Neutrophil (primary cell): ENCODE measurements at regions not wholly inside any gene's neighbourhood (a gene's known extent, or its start where the extent isn't known, plus 50 kb on each side); places are given as distances from the start of the nearest gene placed in this dataset.

Experiments
- H3K27ac ChIP-seq: fragments of 200-600 bp; sonication (generic); 2 replicates; pipeline ENCODE4 v1.5.1; 2016; ENCODE audit warnings: mild to moderate bottlenecking, moderate library complexity
- H3K27me3 ChIP-seq: fragments of 200-600 bp; sonication (generic); 2 replicates; pipeline ENCODE4 v1.6.0; 2016; ENCODE audit warnings: mild to moderate bottlenecking
- H3K36me3 ChIP-seq: fragments of 200-600 bp; sonication (generic); 2 replicates; pipeline ENCODE4 v1.5.1; 2017
- H3K4me1 ChIP-seq, 2 experiments: fragments of 200-600 bp in 1 of 2; sonication (generic) in 1 of 2; 1 replicate in 1 of 2; 2 replicates in 1 of 2; pipeline versions ENCODE4 v1.5.1 to v1.6.1; 2013 to 2016; ENCODE audit warnings: low read depth in 1 of 2, low read length in 1 of 2, mild to moderate bottlenecking in 1 of 2, moderate library complexity in 1 of 2; ENCODE audit not compliant: control insufficient read depth in 1 of 2, insufficient read depth in 1 of 2
- H3K4me3 ChIP-seq, 2 experiments: fragments of 200-600 bp in 1 of 2; sonication (generic) in 1 of 2; 1 replicate in 1 of 2; 2 replicates in 1 of 2; pipeline ENCODE4 v1.5.1; 2013 to 2016; ENCODE audit warnings: low read depth in 1 of 2, low read length in 1 of 2, mild to moderate bottlenecking in 1 of 2, moderate library complexity in 1 of 2
- H3K9me3 ChIP-seq: fragments of 200-600 bp; sonication (generic); 2 replicates; pipeline ENCODE4 v1.5.1; 2016
- TF ChIP-seq, protein P1 (sequence below): fragments of 200-600 bp; sonication (generic); IDR thresholded peaks from 2 replicates; pipeline ENCODE4 v1.5.1; 2016; ENCODE audit warnings: antibody characterized with exemption

- no peak overlapping the region for H3K27ac ChIP-seq
- H3K9me3 ChIP-seq: no peaks in the 10 kb centered on the region
- no peaks in the 10 kb centered on the region for H3K27me3 ChIP-seq
- TF ChIP-seq, protein P1, sequence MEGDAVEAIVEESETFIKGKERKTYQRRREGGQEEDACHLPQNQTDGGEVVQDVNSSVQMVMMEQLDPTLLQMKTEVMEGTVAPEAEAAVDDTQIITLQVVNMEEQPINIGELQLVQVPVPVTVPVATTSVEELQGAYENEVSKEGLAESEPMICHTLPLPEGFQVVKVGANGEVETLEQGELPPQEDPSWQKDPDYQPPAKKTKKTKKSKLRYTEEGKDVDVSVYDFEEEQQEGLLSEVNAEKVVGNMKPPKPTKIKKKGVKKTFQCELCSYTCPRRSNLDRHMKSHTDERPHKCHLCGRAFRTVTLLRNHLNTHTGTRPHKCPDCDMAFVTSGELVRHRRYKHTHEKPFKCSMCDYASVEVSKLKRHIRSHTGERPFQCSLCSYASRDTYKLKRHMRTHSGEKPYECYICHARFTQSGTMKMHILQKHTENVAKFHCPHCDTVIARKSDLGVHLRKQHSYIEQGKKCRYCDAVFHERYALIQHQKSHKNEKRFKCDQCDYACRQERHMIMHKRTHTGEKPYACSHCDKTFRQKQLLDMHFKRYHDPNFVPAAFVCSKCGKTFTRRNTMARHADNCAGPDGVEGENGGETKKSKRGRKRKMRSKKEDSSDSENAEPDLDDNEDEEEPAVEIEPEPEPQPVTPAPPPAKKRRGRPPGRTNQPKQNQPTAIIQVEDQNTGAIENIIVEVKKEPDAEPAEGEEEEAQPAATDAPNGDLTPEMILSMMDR: no peak
- no peak overlapping the region for H3K4me3 ChIP-seq
- peaks cover 15% of the 10 kb centered on the region in 2 experiments for H3K4me1 ChIP-seq
- H3K36me3 ChIP-seq: no peaks in the 10 kb centered on the region
Measured at GRCh38 chr6:6920114-6920986, 187.4 kb upstream of the RREB1 start.

DNA sequence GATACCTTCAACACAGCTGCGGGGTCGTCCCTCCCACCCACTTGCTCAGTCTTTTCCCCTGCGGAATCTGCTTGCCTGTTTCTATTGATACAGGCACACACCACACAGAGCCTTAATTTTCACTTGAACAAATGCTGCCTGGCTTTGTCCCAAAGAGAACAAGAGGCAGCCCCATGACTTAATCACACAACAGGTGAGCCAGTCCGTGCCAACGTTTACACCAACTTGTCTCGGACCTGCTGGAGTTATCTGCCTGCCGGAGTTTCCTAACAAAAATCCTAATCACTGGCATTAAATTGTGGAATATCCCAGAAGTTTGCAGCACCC is 186.8 kb upstream of the RREB1 start:
- Histone ChIP-seq H3K4me3 (no peak overlapping the region), H3K9me3 (no peaks in the 10 kb centered on the region)
- TF ChIP-seq, protein P1: no peak

GRCh38 chr6:6922166-6922565 is 185.6 kb upstream of the RREB1 start:
- TF ChIP-seq, protein P1: no peak

More for the DNA sequence above, 186.8 kb upstream of the RREB1 start:
- Histone ChIP-seq H3K4me1 (peaks cover 9% of the 10 kb centered on the region in 2 experiments), H3K36me3 (no peaks in the 10 kb centered on the region), H3K27ac (no peak overlapping the region), H3K27me3 (no peaks in the 10 kb centered on the region)

GRCh38 chr6:6923605-6924004 is 184.2 kb upstream of the RREB1 start:
- no peaks in the 10 kb centered on the region for H3K36me3 ChIP-seq
- no peak overlapping the region for H3K27ac ChIP-seq
- no peaks in the 10 kb centered on the region for H3K9me3 ChIP-seq
- peaks cover 10 to 11% of the 10 kb centered on the region in 2 experiments for H3K4me1 ChIP-seq
- H3K27me3 ChIP-seq: no peaks in the 10 kb centered on the region
- TF ChIP-seq, protein P1: no peak
- no peak overlapping the region for H3K4me3 ChIP-seq

More at GRCh38 chr6:6922166-6922565, 185.6 kb upstream of the RREB1 start:
- Histone ChIP-seq H3K4me1 (peaks cover 0 to 5% of the 10 kb centered on the region in 2 experiments), H3K27ac (no peak overlapping the region), H3K36me3 (no peaks in the 10 kb centered on the region), H3K9me3 (no peaks in the 10 kb centered on the region), H3K27me3 (no peaks in the 10 kb centered on the region), H3K4me3 (no peak overlapping the region)

- Histone ChIP-seq H3K4me1 (peaks cover 10 to 11% of the 10 kb centered on the region in 2 experiments), H3K27ac (no peak overlapping the region), H3K4me3 (no peak overlapping the region), H3K36me3 (no peaks in the 10 kb centered on the region), H3K9me3 (no peaks in the 10 kb centered on the region), H3K27me3 (no peaks in the 10 kb centered on the region)
- TF ChIP-seq, protein P1: no peak
Measured at GRCh38 chr6:6924708-6925107, 183.1 kb upstream of the RREB1 start.
